GM18867 (cell line): ENCODE measurements at regions not wholly inside any gene's neighbourhood (a gene's known extent, or its start where the extent isn't known, plus 50 kb on each side); places are given as distances from the start of the nearest gene placed in this dataset.

Source experiments
- ATAC-seq: cut with Tn5 transposase; IDR thresholded peaks from one replicate; pipeline ENCODE4 v1.9.1; 2021; ENCODE audit warnings: mild to moderate bottlenecking, moderate library complexity; ENCODE audit not compliant: unreplicated experiment

DNA sequence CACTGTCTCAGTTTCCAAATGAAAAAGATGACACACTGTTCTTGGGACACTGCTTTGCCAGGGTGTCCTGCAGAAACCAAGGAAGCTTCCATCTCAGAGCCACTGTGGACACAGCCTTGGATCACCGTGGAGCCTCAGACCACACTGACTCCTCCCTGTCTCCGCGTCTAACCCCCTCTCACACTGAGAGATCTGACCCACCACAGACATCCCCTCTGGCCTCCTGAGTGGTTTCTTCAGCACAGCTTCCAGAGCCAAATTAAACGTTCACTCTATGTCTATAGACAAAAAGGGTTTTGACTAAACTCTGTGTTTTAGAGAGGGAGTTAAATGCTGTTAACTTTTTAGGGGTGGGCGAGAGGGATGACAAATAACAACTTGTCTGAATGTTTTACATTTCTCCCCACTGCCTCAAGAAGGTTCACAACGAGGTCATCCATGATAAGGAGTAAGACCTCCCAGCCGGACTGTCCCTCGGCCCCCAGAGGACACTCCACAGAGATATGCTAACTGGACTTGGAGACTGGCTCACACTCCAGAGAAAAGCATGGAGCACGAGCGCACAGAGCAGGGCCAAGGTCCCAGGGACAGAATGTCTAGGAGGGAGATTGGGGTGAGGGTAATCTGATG is 113.4 kb upstream of the PKDCC start:
- no peak for ATAC-seq

- no peak for ATAC-seq
These were observed 112.8 kb upstream of the PKDCC start for GRCh38 chr2:41935002-41935401.

DNA sequence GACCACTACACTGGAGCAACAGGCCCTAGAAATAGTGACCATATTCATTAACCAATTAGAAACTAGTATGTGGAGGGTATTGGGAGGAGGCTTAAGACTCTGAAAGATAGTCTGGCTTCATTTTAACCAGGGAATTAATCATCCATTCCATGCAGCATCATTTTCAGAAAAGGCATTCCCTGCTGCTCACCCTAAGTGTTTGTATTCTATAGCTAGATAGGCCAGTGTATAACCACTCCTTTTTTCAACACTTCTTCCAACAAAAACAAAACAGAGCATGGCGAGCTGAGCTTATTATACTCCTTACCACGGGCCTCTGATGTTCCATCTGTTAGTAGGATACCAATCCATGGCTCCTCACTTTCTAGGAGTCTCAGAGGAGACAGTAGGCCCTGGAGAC is 112.0 kb upstream of the PKDCC start:
- ATAC-seq, result no peak

DNA sequence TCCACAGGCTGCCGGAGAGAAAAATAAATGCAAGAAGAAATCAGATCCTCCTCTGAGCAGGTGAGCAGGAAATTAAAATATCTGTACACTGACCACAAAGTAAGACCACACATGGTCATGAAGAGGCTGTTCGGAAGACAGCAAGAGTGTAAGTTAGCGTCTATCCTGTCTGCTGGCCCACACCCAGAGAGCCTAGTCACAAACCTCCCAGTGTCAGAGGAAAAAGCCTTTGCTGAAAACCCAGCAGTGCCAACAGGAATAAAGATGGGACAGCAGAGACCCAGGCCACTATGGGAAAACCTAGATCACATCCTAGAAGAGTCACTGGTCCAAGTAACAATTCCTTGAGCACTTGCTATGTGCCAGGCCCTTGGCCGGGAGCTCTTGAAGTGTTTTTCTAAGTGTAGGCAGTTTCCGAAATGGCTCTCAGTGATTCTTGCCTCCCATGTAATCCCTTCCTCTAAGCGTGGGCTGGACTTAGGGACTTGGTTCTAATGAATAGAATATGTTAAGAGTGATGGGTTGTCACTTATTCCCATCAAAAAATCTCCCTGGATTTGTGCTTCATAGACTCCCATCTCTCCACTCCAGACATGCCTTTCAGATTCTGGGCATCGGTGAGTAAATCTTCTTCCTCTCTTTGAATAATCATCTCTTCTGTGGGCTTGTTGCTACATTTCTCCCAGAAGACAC is 110.9 kb upstream of the PKDCC start:
- no peak for ATAC-seq

DNA sequence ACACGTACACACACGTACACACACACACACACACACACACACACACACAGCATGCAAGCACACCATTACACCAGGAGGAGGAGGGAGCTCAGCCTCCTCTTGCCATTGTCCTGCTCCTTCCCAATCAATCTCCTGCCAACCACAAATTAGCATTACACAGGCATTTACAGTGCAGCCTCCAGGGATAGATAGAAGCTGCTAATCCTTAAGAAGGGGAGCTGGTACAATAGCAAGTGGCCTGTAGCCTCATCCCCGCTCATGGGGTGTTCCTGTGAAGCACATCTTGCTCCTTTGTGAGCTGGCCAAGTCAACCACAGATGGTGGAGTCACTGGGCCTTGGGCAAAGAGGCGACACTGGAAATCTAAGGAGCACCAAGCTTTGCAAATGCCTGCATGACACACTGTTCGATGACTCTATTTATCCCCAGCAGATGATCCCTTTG is 110.3 kb upstream of the PKDCC start:
- ATAC-seq, result no peak

GRCh38 chr2:41937921-41938708 is 109.7 kb upstream of the PKDCC start:
- no peak for ATAC-seq

- ATAC-seq, result no peak
These were observed 107.6 kb upstream of the PKDCC start for GRCh38 chr2:41940060-41940744.

- ATAC-seq, result no peak
These were observed 107.1 kb upstream of the PKDCC start for GRCh38 chr2:41940745-41941063.

- ATAC-seq, result no peak
These were observed 106.0 kb upstream of the PKDCC start for GRCh38 chr2:41941831-41942230.

- ATAC-seq, result no peak
These were observed 105.5 kb upstream of the PKDCC start for GRCh38 chr2:41942278-41942677.

GRCh38 chr2:41943159-41943558 is 104.7 kb upstream of the PKDCC start:
- no peak for ATAC-seq

GRCh38 chr2:41944220-41944880 is 103.5 kb upstream of the PKDCC start:
- no peak for ATAC-seq

- ATAC-seq, result no peak
These were observed 100.0 kb upstream of the PKDCC start for GRCh38 chr2:41947701-41948396.

DNA sequence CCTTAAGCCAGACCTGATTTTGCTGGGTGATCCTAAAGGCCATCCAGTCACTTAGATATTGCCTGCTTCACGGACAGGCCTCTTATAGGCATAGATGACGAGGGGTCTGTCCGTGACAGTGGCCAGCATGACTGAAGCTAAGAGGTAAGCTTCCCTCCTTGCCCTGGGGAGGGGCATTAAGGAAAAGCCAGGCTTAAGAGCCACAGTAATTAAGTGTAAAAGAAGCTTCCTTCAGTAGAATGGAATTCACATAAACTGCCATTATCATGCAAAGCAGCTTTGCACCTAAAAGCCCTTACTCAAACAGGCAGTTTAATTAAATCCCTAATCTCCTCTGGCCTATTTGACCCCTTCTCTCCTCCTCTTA is 99.4 kb upstream of the PKDCC start:
- no peak for ATAC-seq

- ATAC-seq, result no peak
These were observed 98.5 kb upstream of the PKDCC start for GRCh38 chr2:41949091-41949882.

- no peak for ATAC-seq
These were observed 97.7 kb upstream of the PKDCC start for GRCh38 chr2:41949883-41950665.

DNA sequence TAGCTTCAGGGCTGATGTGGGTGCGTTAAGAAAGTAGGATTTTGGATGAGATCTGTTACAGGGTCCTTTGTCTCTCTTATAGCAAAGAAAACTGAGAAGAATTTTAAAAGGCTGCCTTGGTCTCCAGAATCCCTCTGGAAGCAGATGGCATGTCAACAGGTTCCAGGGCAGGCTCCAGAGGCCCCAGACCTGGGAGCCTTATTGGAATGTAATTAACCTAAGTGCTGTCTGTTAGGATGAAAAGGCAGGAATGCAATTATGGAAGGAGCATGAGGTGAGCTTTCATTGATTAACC is 97.2 kb upstream of the PKDCC start:
- ATAC-seq, result no peak

GRCh38 chr2:41954304-41955291 is 93.2 kb upstream of the PKDCC start:
- no peak for ATAC-seq
